Tibial artery (tissue), 4 donors: ENCODE measurements at regions not wholly inside any gene's neighbourhood (a gene's known extent, or its start where the extent isn't known, plus 50 kb on each side); places are given as distances from the start of the nearest gene placed in this dataset.

Source experiments
- DNase-seq, 2 donors: peaks; one replicate each; pipeline ENCODE4 v3.0.0-alpha.2; 2019
- H3K27ac ChIP-seq, 2 donors: fragments of 200-600 bp; sonication (generic) in 1 of 2; 1 replicate in 1 of 2; 2 replicates in 1 of 2; pipeline ENCODE4 v1.5.1; 2018 to 2019; ENCODE audit warnings: mild to moderate bottlenecking in 1 of 2
- H3K27me3 ChIP-seq, 2 donors: fragments of 200-600 bp; sonication (generic) in 1 of 2; one replicate each; pipeline versions ENCODE4 v1.5.1 to v1.6.0; 2016 to 2019
- H3K36me3 ChIP-seq, 3 donors: fragments of 200-600 bp; sonication (generic) in 2 of 3; one replicate each; pipeline ENCODE4 v1.5.1; 2016 to 2019; ENCODE audit warnings: mild to moderate bottlenecking in 2 of 3
- H3K4me1 ChIP-seq, 4 donors: fragments of 200-600 bp; sonication (generic) in 2 of 4; 1 replicate in 3 of 4; 2 replicates in 1 of 4; pipeline ENCODE4 v1.5.1; 2016 to 2019
- H3K4me3 ChIP-seq, 2 donors: fragments of 200-600 bp; sonication (generic) in 1 of 2; 1 replicate in 1 of 2; 2 replicates in 1 of 2; pipeline ENCODE4 v1.5.1; 2018 to 2019; ENCODE audit warnings: mild to moderate bottlenecking in 2 of 2
- H3K9me3 ChIP-seq, 3 donors: fragments of 200-600 bp; sonication (generic) in 1 of 3; one replicate each; pipeline ENCODE4 v1.5.1; 2016 to 2019
- intact Hi-C: fragments of 100-400 bp; cut with DNase I; formaldehyde crosslinking; loops from one replicate; pipeline ENCODE4 v1.15.0; 2023; ENCODE audit warnings: low total_unique reads
- TF ChIP-seq, protein P1 (sequence below), 2 experiments: fragments of 200-600 bp in 1 of 2; fragments of 450-650 bp in 1 of 2; IDR thresholded peaks; one replicate each; pipeline ENCODE4 v1.5.1; 2017 to 2019; ENCODE audit warnings: antibody characterized with exemption in 2 of 2, mild to moderate bottlenecking in 1 of 2, moderate library complexity in 1 of 2

DNA sequence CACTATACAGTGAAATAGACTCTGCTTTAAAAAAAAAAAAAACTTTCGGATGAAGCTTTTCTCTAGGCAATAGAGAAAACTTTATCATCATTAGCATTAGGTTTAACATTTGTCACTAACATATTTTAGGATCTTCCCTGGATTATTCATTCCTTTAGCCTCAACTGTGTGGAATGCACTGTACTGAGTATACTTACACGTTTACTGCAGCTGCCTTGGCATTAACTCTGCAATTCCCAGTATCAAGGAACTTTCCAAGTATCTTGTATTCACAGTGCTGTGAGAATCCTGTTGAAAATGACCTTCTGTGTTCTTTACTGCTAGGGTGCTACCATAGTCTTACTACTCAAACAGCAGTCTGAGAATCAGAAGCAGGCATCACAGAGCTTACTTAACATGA, 328.2 kb upstream of the COL3A1 start:
- Histone ChIP-seq H3K4me1 (peaks cover 0 to 6% (median 0%) of the 10 kb centered on the region in 4 donors), H3K9me3 (no peaks in the 10 kb centered on the region), H3K4me3 (no peak overlapping the region), H3K27me3 (no peaks in the 10 kb centered on the region), H3K27ac (no peak overlapping the region), H3K36me3 (no peaks in the 10 kb centered on the region)
- intact Hi-C loops: no loop called here
- DNase-seq: no peak
- TF ChIP-seq, protein P1, sequence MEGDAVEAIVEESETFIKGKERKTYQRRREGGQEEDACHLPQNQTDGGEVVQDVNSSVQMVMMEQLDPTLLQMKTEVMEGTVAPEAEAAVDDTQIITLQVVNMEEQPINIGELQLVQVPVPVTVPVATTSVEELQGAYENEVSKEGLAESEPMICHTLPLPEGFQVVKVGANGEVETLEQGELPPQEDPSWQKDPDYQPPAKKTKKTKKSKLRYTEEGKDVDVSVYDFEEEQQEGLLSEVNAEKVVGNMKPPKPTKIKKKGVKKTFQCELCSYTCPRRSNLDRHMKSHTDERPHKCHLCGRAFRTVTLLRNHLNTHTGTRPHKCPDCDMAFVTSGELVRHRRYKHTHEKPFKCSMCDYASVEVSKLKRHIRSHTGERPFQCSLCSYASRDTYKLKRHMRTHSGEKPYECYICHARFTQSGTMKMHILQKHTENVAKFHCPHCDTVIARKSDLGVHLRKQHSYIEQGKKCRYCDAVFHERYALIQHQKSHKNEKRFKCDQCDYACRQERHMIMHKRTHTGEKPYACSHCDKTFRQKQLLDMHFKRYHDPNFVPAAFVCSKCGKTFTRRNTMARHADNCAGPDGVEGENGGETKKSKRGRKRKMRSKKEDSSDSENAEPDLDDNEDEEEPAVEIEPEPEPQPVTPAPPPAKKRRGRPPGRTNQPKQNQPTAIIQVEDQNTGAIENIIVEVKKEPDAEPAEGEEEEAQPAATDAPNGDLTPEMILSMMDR (IDR thresholded peaks at IDR 0.05): no peak

- TF ChIP-seq, protein P1 (IDR thresholded peaks at IDR 0.05): no peak
Measured at GRCh38 chr2:188647430-188648070, 326.6 kb upstream of the COL3A1 start.

DNA sequence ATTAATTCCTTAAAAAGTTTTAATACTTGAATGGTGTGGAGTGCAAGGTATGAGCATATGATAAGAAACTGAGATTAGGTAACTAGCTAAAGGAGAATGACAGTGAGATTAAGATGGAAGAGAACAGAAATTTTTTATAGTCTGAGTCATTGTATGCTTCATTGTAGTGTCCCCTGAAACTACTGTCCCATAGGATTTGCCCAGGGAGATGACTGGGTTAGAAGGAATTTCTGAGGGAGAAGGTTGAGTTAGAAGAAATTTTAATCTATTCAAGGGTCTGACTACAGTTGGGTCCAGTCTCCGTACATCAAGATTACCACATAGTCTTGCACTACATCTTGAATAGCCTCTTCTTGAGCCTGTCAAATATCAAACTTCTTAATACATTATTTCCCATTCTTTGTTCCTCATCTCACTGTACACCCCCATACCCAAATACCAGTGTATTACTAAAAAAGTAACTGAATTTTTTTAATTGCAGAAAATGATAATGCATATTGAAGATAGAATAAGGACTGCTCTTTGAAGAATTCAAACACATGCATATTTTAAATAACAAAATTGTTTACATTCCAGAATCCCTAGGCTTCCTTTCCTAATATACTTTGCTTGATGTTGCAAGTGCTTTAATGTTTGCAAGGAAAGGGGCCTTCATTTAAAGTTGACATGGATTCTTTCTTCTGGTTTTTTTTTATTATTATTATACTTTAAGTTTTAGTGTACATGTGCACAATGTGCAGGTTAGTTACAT, 314.3 kb upstream of the COL3A1 start:
- Histone ChIP-seq H3K4me3 (no peak overlapping the region), H3K9me3 (no peaks in the 10 kb centered on the region), H3K36me3 (no peaks in the 10 kb centered on the region), H3K4me1 (no peaks in the 10 kb centered on the region), H3K27me3 (no peaks in the 10 kb centered on the region), H3K27ac (no peak overlapping the region)
- DNase-seq: no peak
- intact Hi-C loops: no loop called here
- TF ChIP-seq, protein P1 (IDR thresholded peaks at IDR 0.05): no peak

More at GRCh38 chr2:188647430-188648070, 326.6 kb upstream of the COL3A1 start:
- no peaks in the 10 kb centered on the region for H3K36me3 ChIP-seq
- no peaks in the 10 kb centered on the region for H3K27me3 ChIP-seq
- H3K27ac ChIP-seq: no peak overlapping the region
- peaks cover 0 to 6% (median 0%) of the 10 kb centered on the region in 4 donors for H3K4me1 ChIP-seq
- DNase-seq: no peak
- H3K4me3 ChIP-seq: no peak overlapping the region
- no peaks in the 10 kb centered on the region for H3K9me3 ChIP-seq
- intact Hi-C loops: no loop called here

GRCh38 chr2:188663301-188663700, 310.9 kb upstream of the COL3A1 start:
- Histone ChIP-seq H3K36me3 (no peaks in the 10 kb centered on the region), H3K27ac (no peak overlapping the region), H3K9me3 (no peaks in the 10 kb centered on the region), H3K4me3 (no peak overlapping the region), H3K4me1 (peaks cover 0 to 7% (median 0%) of the 10 kb centered on the region in 4 donors), H3K27me3 (no peaks in the 10 kb centered on the region)
- DNase-seq: no peak
- intact Hi-C loops: no loop called here
- TF ChIP-seq, protein P1 (IDR thresholded peaks at IDR 0.05): no peak

DNA sequence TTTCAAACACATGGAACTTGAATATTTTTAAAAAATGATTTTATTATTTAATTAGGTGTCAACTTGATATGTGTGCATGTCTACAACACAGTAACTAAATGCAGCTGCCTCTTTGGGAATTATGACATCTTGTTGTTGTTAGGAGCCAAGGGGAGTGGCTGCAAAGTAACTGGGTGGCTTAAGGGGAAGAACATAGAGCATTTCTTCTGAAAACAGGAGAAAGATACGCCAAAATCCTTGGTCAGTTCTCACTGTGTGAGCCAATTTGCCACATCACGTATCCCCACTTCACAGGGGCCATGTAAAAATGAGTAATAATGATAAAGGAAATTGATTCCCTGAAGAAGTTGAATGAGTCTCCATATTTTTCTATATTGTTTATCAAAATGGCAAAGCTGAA, 309.8 kb upstream of the COL3A1 start:
- peak in 1 of 2 donors; percentile 19 for DNase-seq
- Histone ChIP-seq H3K9me3 (no peaks in the 10 kb centered on the region), H3K27me3 (no peaks in the 10 kb centered on the region), H3K4me1 (peaks cover 0 to 7% (median 0%) of the 10 kb centered on the region in 4 donors), H3K36me3 (no peaks in the 10 kb centered on the region), H3K27ac (no peak overlapping the region), H3K4me3 (no peak overlapping the region)
- TF ChIP-seq, protein P1 (IDR thresholded peaks at IDR 0.05): no peak
- intact Hi-C loops: no loop called here
